GM12878 (cell line): ENCODE measurements at regions not wholly inside any gene's neighbourhood (a gene's known extent, or its start where the extent isn't known, plus 50 kb on each side); places are given as distances from the start of the nearest gene placed in this dataset.
"Not testable (repeated sequence)": the region's sequence is repeated elsewhere in the genome, so short reads cannot be mapped to it uniquely, and the experiment has no call there.

Source experiments
- ATAC-seq: fragments of 200-7000 bp; cut with Tn5 transposase; 3 replicates; pipeline ENCODE4 v1.9.1; 2020; ENCODE audit warnings: mild to moderate bottlenecking, moderate library complexity
- BruUV-seq: library from RNA; stranded (reverse); fragments of 400-500 nt; replicated peaks from 2 replicates; lab custom pipeline; 2021; lab: Mats Ljungman, UMichigan
- CTCF ChIA-PET: fragments of 300-600 bp; sonication (Branson Sonifier 250); formaldehyde crosslinking; extraction: SDS; loops from one replicate; lab custom pipeline; 2021; ENCODE audit warnings: inconsistent platforms; lab: Yijun Ruan, JAX
- POLR2A ChIA-PET: fragments of 350-600 bp; formaldehyde crosslinking; extraction: SDS; loops from one replicate; lab custom pipeline; 2021; ENCODE audit warnings: inconsistent platforms; lab: Charles Lee
- RAD21 ChIA-PET: fragments of 300-600 bp; sonication (Branson Sonifier 250); formaldehyde crosslinking; loops from one replicate; lab custom pipeline; 2023; ENCODE audit warnings: antibody characterized with exemption; ENCODE audit not compliant: unreplicated experiment; lab: Charles Lee
- SMC1A ChIA-PET: fragments of 300-600 bp; sonication (Branson Sonifier 250); formaldehyde crosslinking; loops from one replicate; lab custom pipeline; 2023; ENCODE audit not compliant: unreplicated experiment, uncharacterized antibody; lab: Charles Lee
- DNase-seq: peaks from one replicate; pipeline ENCODE4 v3.0.0-alpha.2; 2011; ENCODE audit warnings: low read depth, low spot score
- FAIRE-seq: peaks from 3 replicates; lab custom pipeline; 2011; peaks lifted over from hg19 to GRCh38; lab: Jason Lieb, UNC
- H2AFZ ChIP-seq: 2 replicates; pipeline ENCODE4 v1.6.0; 2011; ENCODE audit warnings: low read depth, low read length, control low read depth; ENCODE audit not compliant: control insufficient read depth
- H3K27ac ChIP-seq: 2 replicates; pipeline ENCODE4 v1.5.1; 2011; ENCODE audit warnings: control low read depth; ENCODE audit not compliant: control insufficient read depth, insufficient read depth
- H3K27me3 ChIP-seq, 2 experiments: replicated peaks in 1 of 2; 2 replicates each; pipeline versions ENCODE4 v1.6.0 to v1.6.1; 2011; ENCODE audit warnings: low read length in 1 of 2; ENCODE audit not compliant: control insufficient read depth in 2 of 2, insufficient read depth in 2 of 2
- H3K36me3 ChIP-seq, 2 experiments: 2 replicates each; pipeline ENCODE4 v1.5.1; 2011; ENCODE audit warnings: low read length in 1 of 2; ENCODE audit not compliant: control insufficient read depth in 2 of 2, insufficient read depth in 2 of 2
- H3K4me1 ChIP-seq: 2 replicates; pipeline ENCODE4 v1.6.1; 2011; ENCODE audit warnings: mild to moderate bottlenecking, low read length, moderate library complexity, mixed read lengths; ENCODE audit not compliant: control insufficient read depth, insufficient read depth
- H3K4me2 ChIP-seq: 2 replicates; pipeline ENCODE4 v1.6.0; 2011; ENCODE audit warnings: control low read depth; ENCODE audit not compliant: control insufficient read depth, insufficient read depth
- H3K4me3 ChIP-seq: fragments of 200-600 bp; sonication (generic); 2 replicates; pipeline ENCODE4 v1.5.1; 2016
- H3K79me2 ChIP-seq: 2 replicates; pipeline ENCODE4 v1.6.0; 2011; ENCODE audit warnings: low read length; ENCODE audit not compliant: control insufficient read depth, insufficient read depth
- H3K9ac ChIP-seq: 2 replicates; pipeline ENCODE4 v1.8.0; 2011; ENCODE audit warnings: low read length, control low read depth, mixed read lengths; ENCODE audit not compliant: control insufficient read depth, insufficient read depth
- H3K9me3 ChIP-seq: replicated peaks from 3 replicates; pipeline ENCODE4 v1.5.1; 2011; ENCODE audit warnings: mild to moderate bottlenecking, low read length; ENCODE audit not compliant: control insufficient read depth, insufficient read depth
- H4K20me1 ChIP-seq: 2 replicates; pipeline ENCODE4 v1.6.0; 2011; ENCODE audit not compliant: control insufficient read depth, insufficient read depth
- GATAD2B ChIP-seq: fragments of 450-650 bp; conservative IDR thresholded peaks from 2 replicates; pipeline ENCODE4 v1.6.1; 2017; ENCODE audit warnings: low read depth, mild to moderate bottlenecking, moderate library complexity
- KDM1A ChIP-seq: fragments of 200-600 bp; sonication (generic); IDR thresholded peaks from 2 replicates; pipeline ENCODE4 v1.6.1; 2016; ENCODE audit warnings: borderline replicate concordance
- YBX1 ChIP-seq: fragments of 450-650 bp; IDR thresholded peaks from 2 replicates; pipeline ENCODE4 v1.6.1; 2016; ENCODE audit warnings: antibody characterized with exemption
- WGBS: methylation state at CpG from one replicate; pipeline ENCODE4 v1.1.6; 2016; ENCODE audit warnings: low lambda C conversion rate; ENCODE audit not compliant: insufficient replicate concordance, insufficient coverage; ENCODE audit errors: missing lambda C conversion rate; 5-methylcytosine and 5-hydroxymethylcytosine counted together
- in situ Hi-C: fragments of 300-500 bp; cut with MboI; formaldehyde crosslinking; loops from 9 replicates; pipeline ENCODE4 v1.14.3; 2018; ENCODE audit warnings: mixed read lengths
- intact Hi-C: fragments of 100-400 bp; cut with micrococcal nuclease; formaldehyde crosslinking; loops from one replicate; pipeline ENCODE4 v1.14.2; 2022; ENCODE audit not compliant: unreplicated experiment

GRCh38 chr18:14952444-14953077 is 204.6 kb downstream of the ANKRD30B start:
- POLR2A ChIA-PET, BruUV-seq, H3K4me2 ChIP-seq, H2AFZ ChIP-seq, H3K27ac ChIP-seq, CTCF ChIA-PET, H3K4me3 ChIP-seq, FAIRE-seq, DNase-seq, H3K9ac ChIP-seq, H3K79me2 ChIP-seq, SMC1A ChIA-PET, intact Hi-C loops, H3K36me3 ChIP-seq, H3K9me3 ChIP-seq, H3K4me1 ChIP-seq, RAD21 ChIA-PET, H4K20me1 ChIP-seq, H3K27me3 ChIP-seq, ATAC-seq: not testable (repeated sequence)
- 15% methylated on average over 2 of the region's 2 CpGs for WGBS
- in situ Hi-C loops: loop anchor here (25.0 kb wide), 1 partner anchor 90 kb away; no protein-coding TSS in a partner anchor

- H3K4me3 ChIP-seq: no peak overlapping the region
- no peaks in the 10 kb centered on the region for H3K36me3 ChIP-seq
- TF ChIP-seq KDM1A: no peak
- no peak for TF ChIP-seq YBX1
- TF ChIP-seq GATAD2B: no peak
- no peaks in the 10 kb centered on the region for H3K4me1 ChIP-seq
- no peak for ATAC-seq
- H3K9ac ChIP-seq: no peak overlapping the region
- no peak for DNase-seq
- intact Hi-C loops (no loop called here), in situ Hi-C loops (loop anchor here (25.0 kb wide), 1 partner anchor 96 kb away; no protein-coding TSS in a partner anchor)
- FAIRE-seq: no peak
- H3K9me3 ChIP-seq: no peaks in the 10 kb centered on the region; the same call in 2 of the 3 replicates
- no peaks in the 10 kb centered on the region for H3K79me2 ChIP-seq
- SMC1A ChIA-PET: no interaction called here
- no peaks in the 10 kb centered on the region for H3K27me3 ChIP-seq
- no peak overlapping the region for H2AFZ ChIP-seq
- H3K27ac ChIP-seq: no peak overlapping the region
- no TSS peak for BruUV-seq
- POLR2A ChIA-PET: no interaction called here
- CTCF ChIA-PET: no interaction called here
- H3K4me2 ChIP-seq: no peak overlapping the region
- 29% methylated on average over 3 of the region's 3 CpGs for WGBS
- RAD21 ChIA-PET: no interaction called here
- H4K20me1 ChIP-seq: no peaks in the 10 kb centered on the region
Observed at GRCh38 chr18:14958701-14959100, 210.7 kb downstream of the ANKRD30B start.
